Mesendoderm (in vitro differentiated cells): ENCODE measurements at regions not wholly inside any gene's neighbourhood (a gene's known extent, or its start where the extent isn't known, plus 50 kb on each side); places are given as distances from the start of the nearest gene placed in this dataset.

Source experiments
- DNase-seq: peaks from one replicate; pipeline ENCODE4 v3.0.0; 2013
- H2AK5ac ChIP-seq: 2 replicates; pipeline ENCODE4 v1.6.1; 2013; ENCODE audit warnings: low read length, inconsistent platforms
- H2BK120ac ChIP-seq: 2 replicates; pipeline ENCODE4 v1.6.1; 2013; ENCODE audit warnings: low read depth, mild to moderate bottlenecking, low read length, moderate library complexity, mixed read lengths
- H2BK15ac ChIP-seq: replicated peaks from 2 replicates; pipeline ENCODE4 v1.6.1; 2013; ENCODE audit warnings: low read depth, mild to moderate bottlenecking, moderate library complexity
- H2BK5ac ChIP-seq: 2 replicates; pipeline ENCODE4 v1.6.1; 2013; ENCODE audit warnings: low read length, inconsistent platforms
- H3K18ac ChIP-seq: 2 replicates; pipeline ENCODE4 v1.6.1; 2013; ENCODE audit warnings: mild to moderate bottlenecking, low read length, mixed read lengths
- H3K23ac ChIP-seq: one replicate; pipeline ENCODE4 v1.6.1; 2013; ENCODE audit warnings: low read length
- H3K27ac ChIP-seq: 2 replicates; pipeline ENCODE4 v1.5.1; 2013; ENCODE audit warnings: low read depth, mild to moderate bottlenecking, inconsistent platforms, low read length, moderate library complexity
- H3K27me3 ChIP-seq: 2 replicates; pipeline ENCODE4 v1.6.1; 2013; ENCODE audit warnings: low read length, control low read depth, mild to moderate bottlenecking, inconsistent platforms; ENCODE audit not compliant: insufficient read depth, poor library complexity
- H3K36me3 ChIP-seq: 2 replicates; pipeline ENCODE4 v1.6.1; 2013; ENCODE audit warnings: low read length, inconsistent platforms; ENCODE audit not compliant: control insufficient read depth, insufficient read depth
- H3K4ac ChIP-seq: one replicate; pipeline ENCODE4 v1.6.1; 2013; ENCODE audit warnings: low read depth, mild to moderate bottlenecking, low read length, moderate library complexity
- H3K4me1 ChIP-seq: 2 replicates; pipeline ENCODE4 v1.6.1; 2013; ENCODE audit warnings: low read depth, low read length, inconsistent platforms; ENCODE audit not compliant: control insufficient read depth
- H3K4me2 ChIP-seq: 2 replicates; pipeline ENCODE4 v1.6.1; 2013; ENCODE audit warnings: low read length
- H3K4me3 ChIP-seq: 2 replicates; pipeline ENCODE4 v1.5.1; 2013; ENCODE audit warnings: mild to moderate bottlenecking, low read length
- H3K56ac ChIP-seq: one replicate; pipeline ENCODE4 v1.6.1; 2013; ENCODE audit warnings: low read length
- H3K79me1 ChIP-seq: 2 replicates; pipeline ENCODE4 v1.6.1; 2013; ENCODE audit warnings: low read length, inconsistent platforms
- H3K79me2 ChIP-seq: 2 replicates; pipeline ENCODE4 v1.6.1; 2013; ENCODE audit warnings: mild to moderate bottlenecking, low read length; ENCODE audit not compliant: control insufficient read depth, insufficient read depth
- H3K9ac ChIP-seq: 2 replicates; pipeline ENCODE4 v1.6.1; 2013; ENCODE audit warnings: low read length, inconsistent platforms
- H4K5ac ChIP-seq: one replicate; pipeline ENCODE4 v1.6.1; 2013; ENCODE audit warnings: low read length
- H4K8ac ChIP-seq: one replicate; pipeline ENCODE4 v1.6.1; 2013; ENCODE audit warnings: low read depth, mild to moderate bottlenecking, control low read depth, low read length, moderate library complexity
- WGBS: extraction: QIAGEN DNeasy Blood & Tissue Kit; methylation state at CpG from one replicate; pipeline ENCODE4 v1.1.7; 2013; ENCODE audit warnings: low lambda C conversion rate, missing lambda C conversion rate; ENCODE audit not compliant: insufficient coverage; ENCODE audit errors: extremely low coverage; 5-methylcytosine and 5-hydroxymethylcytosine counted together

GRCh38 chr20:21033817-21034216 is 72.3 kb downstream of the LINC00237 start:
- Histone ChIP-seq H3K23ac (no peak overlapping the region), H3K4ac (no peak overlapping the region), H3K4me3 (no peak overlapping the region), H3K4me1 (peaks cover 2% of the 10 kb centered on the region), H3K36me3 (no peaks in the 10 kb centered on the region), H2AK5ac (no peak overlapping the region), H3K4me2 (no peak overlapping the region), H3K18ac (no peak overlapping the region), H4K5ac (no peak overlapping the region), H2BK15ac (no peak overlapping the region), H3K56ac (no peak overlapping the region), H3K9ac (no peak overlapping the region), H3K27ac (no peak overlapping the region), H3K79me1 (no peaks in the 10 kb centered on the region), H3K27me3 (no peaks in the 10 kb centered on the region), H3K79me2 (no peaks in the 10 kb centered on the region), H2BK5ac (no peak overlapping the region), H4K8ac (no peak overlapping the region), H2BK120ac (no peak overlapping the region)
- no CpG with 5 or more reads among the region's 9 CpGs for WGBS
- peak; percentile 90 for DNase-seq

- H3K4me3 ChIP-seq: no peak overlapping the region
- no CpG with 5 or more reads among the region's 1 CpG for WGBS
- H2AK5ac ChIP-seq: no peak overlapping the region
- H3K9ac ChIP-seq: no peak overlapping the region
- no peak overlapping the region for H3K4ac ChIP-seq
- DNase-seq: no peak
- no peak overlapping the region for H4K5ac ChIP-seq
- no peak overlapping the region for H4K8ac ChIP-seq
- H3K4me2 ChIP-seq: no peak overlapping the region
- H3K36me3 ChIP-seq: no peaks in the 10 kb centered on the region
- H3K27ac ChIP-seq: no peak overlapping the region
- peaks cover 2% of the 10 kb centered on the region for H3K4me1 ChIP-seq
- no peak overlapping the region for H3K56ac ChIP-seq
- H2BK5ac ChIP-seq: no peak overlapping the region
- H3K23ac ChIP-seq: no peak overlapping the region
- H3K79me1 ChIP-seq: no peaks in the 10 kb centered on the region
- H3K79me2 ChIP-seq: no peaks in the 10 kb centered on the region
- no peak overlapping the region for H2BK15ac ChIP-seq
- H3K18ac ChIP-seq: no peak overlapping the region
- no peak overlapping the region for H2BK120ac ChIP-seq
- no peaks in the 10 kb centered on the region for H3K27me3 ChIP-seq
Observed at GRCh38 chr20:21031666-21032065, 74.5 kb downstream of the LINC00237 start.

GRCh38 chr20:21029341-21029740 is 76.8 kb downstream of the LINC00237 start:
- Histone ChIP-seq H3K4me3 (no peak overlapping the region), H2BK5ac (no peak overlapping the region), H3K56ac (no peak overlapping the region), H3K79me2 (no peaks in the 10 kb centered on the region), H2BK15ac (no peak overlapping the region), H3K23ac (no peak overlapping the region), H3K4me2 (no peak overlapping the region), H3K4ac (no peak overlapping the region), H3K27ac (no peak overlapping the region), H2AK5ac (no peak overlapping the region), H2BK120ac (no peak overlapping the region), H3K18ac (no peak overlapping the region), H3K36me3 (no peaks in the 10 kb centered on the region), H3K4me1 (peaks cover 2% of the 10 kb centered on the region), H3K79me1 (no peaks in the 10 kb centered on the region), H3K27me3 (no peaks in the 10 kb centered on the region), H4K5ac (no peak overlapping the region), H4K8ac (no peak overlapping the region), H3K9ac (no peak overlapping the region)
- WGBS: no CpG with 5 or more reads among the region's 3 CpGs
- DNase-seq: no peak

GRCh38 chr20:21028921-21029320 is 77.2 kb downstream of the LINC00237 start:
- Histone ChIP-seq H3K4me3 (no peak overlapping the region), H3K79me2 (no peaks in the 10 kb centered on the region), H3K18ac (no peak overlapping the region), H3K9ac (no peak overlapping the region), H3K79me1 (no peaks in the 10 kb centered on the region), H3K23ac (no peak overlapping the region), H3K56ac (no peak overlapping the region), H3K27me3 (no peaks in the 10 kb centered on the region), H2AK5ac (no peak overlapping the region), H3K4me1 (no peaks in the 10 kb centered on the region), H3K4ac (no peak overlapping the region), H2BK120ac (no peak overlapping the region), H3K4me2 (no peak overlapping the region), H3K36me3 (no peaks in the 10 kb centered on the region), H4K8ac (no peak overlapping the region), H3K27ac (no peak overlapping the region), H2BK5ac (no peak overlapping the region), H2BK15ac (no peak overlapping the region), H4K5ac (no peak overlapping the region)
- no CpG with 5 or more reads among the region's 4 CpGs for WGBS
- no peak for DNase-seq

GRCh38 chr20:21028436-21028835 is 77.7 kb downstream of the LINC00237 start:
- Histone ChIP-seq H2BK15ac (no peak overlapping the region), H3K4ac (no peak overlapping the region), H3K4me1 (no peaks in the 10 kb centered on the region), H3K79me2 (no peaks in the 10 kb centered on the region), H3K18ac (no peak overlapping the region), H3K4me2 (no peak overlapping the region), H3K56ac (no peak overlapping the region), H4K5ac (no peak overlapping the region), H3K27ac (no peak overlapping the region), H2BK5ac (no peak overlapping the region), H2BK120ac (no peak overlapping the region), H3K23ac (no peak overlapping the region), H3K27me3 (no peaks in the 10 kb centered on the region), H3K4me3 (no peak overlapping the region), H2AK5ac (no peak overlapping the region), H3K9ac (no peak overlapping the region), H3K79me1 (no peaks in the 10 kb centered on the region), H3K36me3 (no peaks in the 10 kb centered on the region), H4K8ac (no peak overlapping the region)
- no CpG with 5 or more reads among the region's 3 CpGs for WGBS
- DNase-seq: no peak

- no peak overlapping the region for H4K8ac ChIP-seq
- DNase-seq: peak; percentile 89
- H3K79me1 ChIP-seq: no peaks in the 10 kb centered on the region
- no peaks in the 10 kb centered on the region for H3K27me3 ChIP-seq
- H3K4me2 ChIP-seq: no peak overlapping the region
- no peak overlapping the region for H2BK15ac ChIP-seq
- no peak overlapping the region for H3K9ac ChIP-seq
- H3K23ac ChIP-seq: no peak overlapping the region
- no peak overlapping the region for H2BK120ac ChIP-seq
- no peak overlapping the region for H3K4me3 ChIP-seq
- H3K79me2 ChIP-seq: no peaks in the 10 kb centered on the region
- WGBS: no CpG with 5 or more reads among the region's 7 CpGs
- no peak overlapping the region for H3K4ac ChIP-seq
- H3K36me3 ChIP-seq: no peaks in the 10 kb centered on the region
- H2AK5ac ChIP-seq: no peak overlapping the region
- H3K4me1 ChIP-seq: no peaks in the 10 kb centered on the region
- H3K27ac ChIP-seq: no peak overlapping the region
- no peak overlapping the region for H3K56ac ChIP-seq
- H4K5ac ChIP-seq: no peak overlapping the region
- H3K18ac ChIP-seq: no peak overlapping the region
- no peak overlapping the region for H2BK5ac ChIP-seq
Observed at GRCh38 chr20:21027569-21027968, 78.6 kb downstream of the LINC00237 start.
